Astrocyte (in vitro differentiated cells and primary cell): ENCODE measurements at regions not wholly inside any gene's neighbourhood (a gene's known extent, or its start where the extent isn't known, plus 50 kb on each side); places are given as distances from the start of the nearest gene placed in this dataset.

ENCODE experiments used
- DNase-seq: peaks from one replicate; pipeline ENCODE4 v3.0.0-alpha.2; 2010; ENCODE audit warnings: low read depth
- FAIRE-seq: peaks from 2 replicates; lab custom pipeline; 2011; peaks lifted over from hg19 to GRCh38; lab: Jason Lieb, UNC
- H2AFZ ChIP-seq: 2 replicates; pipeline ENCODE4 v1.6.0; 2012; ENCODE audit warnings: low read depth, low read length, inconsistent platforms
- H3K27ac ChIP-seq: 2 replicates; pipeline ENCODE4 v1.5.1; 2011; ENCODE audit warnings: low read depth, low read length, inconsistent platforms
- H3K27me3 ChIP-seq: 2 replicates; pipeline ENCODE4 v1.6.0; 2011; ENCODE audit warnings: low read length, inconsistent platforms; ENCODE audit not compliant: insufficient read depth
- H3K36me3 ChIP-seq: 2 replicates; pipeline ENCODE4 v1.5.1; 2011; ENCODE audit warnings: low read length, inconsistent platforms; ENCODE audit not compliant: insufficient read depth
- H3K4me1 ChIP-seq: 2 replicates; pipeline ENCODE4 v1.5.1; 2011; ENCODE audit warnings: low read length, inconsistent platforms; ENCODE audit not compliant: insufficient read depth
- H3K4me2 ChIP-seq: 2 replicates; pipeline ENCODE4 v1.6.0; 2012; ENCODE audit warnings: low read length, inconsistent platforms
- H3K4me3 ChIP-seq: 2 replicates; pipeline ENCODE4 v1.5.1; 2011; ENCODE audit warnings: low read depth, mild to moderate bottlenecking, low read length, inconsistent platforms; ENCODE audit not compliant: insufficient read depth
- H3K79me2 ChIP-seq: 2 replicates; pipeline ENCODE4 v1.6.0; 2012; ENCODE audit warnings: mild to moderate bottlenecking, low read length, inconsistent platforms; ENCODE audit not compliant: insufficient read depth
- H3K9ac ChIP-seq: 2 replicates; pipeline ENCODE4 v1.6.0; 2012; ENCODE audit warnings: mild to moderate bottlenecking, low read length, inconsistent platforms
- H3K9me3 ChIP-seq: 2 replicates; pipeline ENCODE4 v1.5.1; 2012; ENCODE audit warnings: low read depth, mild to moderate bottlenecking, low read length, inconsistent platforms; ENCODE audit not compliant: insufficient read depth
- H4K20me1 ChIP-seq: 2 replicates; pipeline ENCODE4 v1.6.0; 2012; ENCODE audit warnings: low read length, inconsistent platforms; ENCODE audit not compliant: insufficient read depth
- H3K27ac Mint-ChIP-seq: one replicate; pipeline ENCODE4 v1.8.0; 2021; ENCODE audit warnings: mild to moderate bottlenecking, mixed read lengths; ENCODE audit not compliant: unreplicated experiment
- H3K27me3 Mint-ChIP-seq: one replicate; pipeline ENCODE4 v1.8.0; 2021; ENCODE audit warnings: low read depth, mixed read lengths; ENCODE audit not compliant: unreplicated experiment
- H3K36me3 Mint-ChIP-seq: one replicate; pipeline ENCODE4 v1.8.0; 2021; ENCODE audit warnings: low read depth, mixed read lengths; ENCODE audit not compliant: unreplicated experiment
- H3K4me1 Mint-ChIP-seq: one replicate; pipeline ENCODE4 v1.8.0; 2021; ENCODE audit warnings: low read depth, mixed read lengths; ENCODE audit not compliant: unreplicated experiment
- H3K4me3 Mint-ChIP-seq: one replicate; pipeline ENCODE4 v1.8.0; 2021; ENCODE audit warnings: mild to moderate bottlenecking, moderate library complexity, mixed read lengths; ENCODE audit not compliant: unreplicated experiment
- H3K9me3 Mint-ChIP-seq: one replicate; pipeline ENCODE4 v1.8.0; 2021; ENCODE audit warnings: mild to moderate bottlenecking, mixed read lengths; ENCODE audit not compliant: unreplicated experiment
- EZH2 ChIP-seq: IDR thresholded peaks from 2 replicates; pipeline ENCODE4 v1.6.1; 2012; ENCODE audit warnings: mild to moderate bottlenecking, low read length, inconsistent platforms; ENCODE audit not compliant: insufficient read depth
- TF ChIP-seq, protein P1 (sequence below): IDR thresholded peaks from 2 replicates; pipeline ENCODE4 v1.5.1; 2011; ENCODE audit warnings: low read depth, mild to moderate bottlenecking, inconsistent platforms, low read length, moderate library complexity; ENCODE audit not compliant: insufficient read depth

DNA sequence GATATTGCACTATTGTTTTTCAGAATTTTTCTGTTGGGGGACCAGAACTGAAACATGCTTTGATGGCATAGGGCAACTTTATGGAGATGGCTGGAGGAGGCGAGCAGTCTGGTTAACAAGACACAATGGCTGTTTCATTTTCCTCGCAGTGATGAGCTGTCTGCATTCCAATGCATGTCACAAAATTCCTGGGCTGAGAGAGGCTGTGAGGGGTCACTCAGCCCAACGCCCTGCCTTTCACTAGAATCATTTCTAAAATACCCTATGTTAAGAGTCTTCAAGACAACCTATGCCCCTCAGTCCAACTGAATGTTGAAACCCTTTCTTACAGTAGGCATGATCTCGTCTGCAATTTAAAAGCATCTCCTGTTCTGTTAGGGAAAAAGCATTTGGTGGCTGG lies 1090.0 kb downstream of the BCL11A start:
- Mint-ChIP-seq H3K9me3 (peaks cover 6% of the 10 kb centered on the region), H3K4me3 (no peak overlapping the region), H3K4me1 (peaks cover 17% of the 10 kb centered on the region), H3K36me3 (no peaks in the 10 kb centered on the region), H3K27me3 (peaks cover 4% of the 10 kb centered on the region), H3K27ac (peak overlapping the region; percentile 95)
- Histone ChIP-seq H3K27me3 (no peaks in the 10 kb centered on the region), H3K9me3 (no peaks in the 10 kb centered on the region), H3K4me2 (no peak overlapping the region), H3K79me2 (no peaks in the 10 kb centered on the region), H4K20me1 (no peaks in the 10 kb centered on the region), H3K4me3 (no peak overlapping the region), H3K36me3 (no peaks in the 10 kb centered on the region), H3K27ac (no peak overlapping the region), H2AFZ (no peak overlapping the region), H3K9ac (no peak overlapping the region), H3K4me1 (no peaks in the 10 kb centered on the region)
- DNase-seq (no peak), FAIRE-seq (no peak)
- TF ChIP-seq, protein P1, sequence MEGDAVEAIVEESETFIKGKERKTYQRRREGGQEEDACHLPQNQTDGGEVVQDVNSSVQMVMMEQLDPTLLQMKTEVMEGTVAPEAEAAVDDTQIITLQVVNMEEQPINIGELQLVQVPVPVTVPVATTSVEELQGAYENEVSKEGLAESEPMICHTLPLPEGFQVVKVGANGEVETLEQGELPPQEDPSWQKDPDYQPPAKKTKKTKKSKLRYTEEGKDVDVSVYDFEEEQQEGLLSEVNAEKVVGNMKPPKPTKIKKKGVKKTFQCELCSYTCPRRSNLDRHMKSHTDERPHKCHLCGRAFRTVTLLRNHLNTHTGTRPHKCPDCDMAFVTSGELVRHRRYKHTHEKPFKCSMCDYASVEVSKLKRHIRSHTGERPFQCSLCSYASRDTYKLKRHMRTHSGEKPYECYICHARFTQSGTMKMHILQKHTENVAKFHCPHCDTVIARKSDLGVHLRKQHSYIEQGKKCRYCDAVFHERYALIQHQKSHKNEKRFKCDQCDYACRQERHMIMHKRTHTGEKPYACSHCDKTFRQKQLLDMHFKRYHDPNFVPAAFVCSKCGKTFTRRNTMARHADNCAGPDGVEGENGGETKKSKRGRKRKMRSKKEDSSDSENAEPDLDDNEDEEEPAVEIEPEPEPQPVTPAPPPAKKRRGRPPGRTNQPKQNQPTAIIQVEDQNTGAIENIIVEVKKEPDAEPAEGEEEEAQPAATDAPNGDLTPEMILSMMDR, result no peak
- no peak for TF ChIP-seq EZH2

DNA sequence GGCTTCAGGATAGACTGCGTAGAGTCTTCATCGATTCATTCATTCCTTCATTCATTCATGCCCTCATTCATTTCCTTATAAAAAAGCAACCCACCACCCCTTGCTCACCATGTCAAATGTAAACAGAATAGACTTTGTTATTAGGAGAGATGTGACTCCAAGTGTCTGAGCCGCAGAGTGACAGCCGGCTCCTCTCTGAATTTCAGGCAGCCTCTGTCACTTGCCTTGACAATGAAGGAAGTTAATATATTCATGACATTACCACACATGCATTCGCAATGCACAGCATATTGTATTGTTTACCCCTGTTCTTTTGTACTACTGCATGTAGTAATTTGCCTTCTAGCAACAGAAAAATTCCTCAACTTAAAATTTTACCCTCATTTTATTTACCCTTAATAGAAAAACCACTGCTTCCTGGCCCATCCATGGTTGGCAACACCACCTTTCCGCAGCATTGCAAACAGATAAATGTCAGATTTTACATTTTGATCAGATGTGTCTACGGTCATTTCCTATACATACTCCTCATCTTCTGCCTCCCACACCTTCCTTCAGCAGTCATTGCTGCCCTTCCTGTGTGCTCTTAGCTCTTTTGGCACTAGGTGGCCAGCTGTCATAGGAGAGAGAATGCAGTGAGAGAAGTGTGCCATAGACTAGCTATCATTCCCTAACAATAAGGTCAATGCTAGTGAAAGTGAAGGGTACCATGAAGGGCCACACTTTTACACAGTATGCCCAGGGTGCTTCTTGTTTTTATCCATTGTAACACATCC lies 1090.8 kb downstream of the BCL11A start:
- Histone ChIP-seq H3K4me2 (no peak overlapping the region), H3K9me3 (no peaks in the 10 kb centered on the region), H2AFZ (no peak overlapping the region), H3K79me2 (no peaks in the 10 kb centered on the region), H3K27ac (no peak overlapping the region), H3K36me3 (no peaks in the 10 kb centered on the region), H3K4me1 (no peaks in the 10 kb centered on the region), H3K27me3 (no peaks in the 10 kb centered on the region), H3K4me3 (no peak overlapping the region), H3K9ac (no peak overlapping the region), H4K20me1 (no peaks in the 10 kb centered on the region)
- H3K36me3 Mint-ChIP-seq, result no peaks in the 10 kb centered on the region
- peaks cover 17% of the 10 kb centered on the region for H3K4me1 Mint-ChIP-seq
- TF ChIP-seq, protein P1, result no peak
- TF ChIP-seq EZH2, result no peak
- peaks cover 4% of the 10 kb centered on the region for H3K27me3 Mint-ChIP-seq
- H3K27ac Mint-ChIP-seq, result peak overlapping the region; percentile 95
- peaks cover 6% of the 10 kb centered on the region for H3K9me3 Mint-ChIP-seq
- FAIRE-seq (no peak), DNase-seq (no peak)
- H3K4me3 Mint-ChIP-seq, result no peak overlapping the region

DNA sequence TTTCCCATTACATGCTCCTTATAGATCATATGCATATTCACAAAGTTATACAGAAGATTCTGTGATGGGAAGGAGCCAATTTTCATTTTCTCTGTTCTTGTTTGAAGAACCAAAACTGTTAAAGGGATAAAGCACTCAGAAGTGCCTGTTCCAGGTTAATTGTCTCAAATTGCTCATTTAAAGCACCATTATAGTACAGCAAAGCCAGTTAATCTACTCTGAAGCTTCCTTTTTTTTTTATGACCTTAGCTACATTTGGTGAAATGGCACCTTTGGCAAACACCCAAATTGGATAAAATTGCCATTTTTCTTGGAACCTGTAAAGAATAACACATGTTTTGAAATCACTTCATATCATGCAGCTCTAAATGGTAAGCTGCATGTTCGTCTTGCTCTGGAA lies 1092.3 kb downstream of the BCL11A start:
- Histone ChIP-seq H3K9me3 (no peaks in the 10 kb centered on the region), H3K4me1 (no peaks in the 10 kb centered on the region), H3K27me3 (no peaks in the 10 kb centered on the region), H3K79me2 (no peaks in the 10 kb centered on the region), H4K20me1 (no peaks in the 10 kb centered on the region), H3K4me3 (no peak overlapping the region), H2AFZ (no peak overlapping the region), H3K27ac (no peak overlapping the region), H3K4me2 (no peak overlapping the region), H3K9ac (no peak overlapping the region), H3K36me3 (no peaks in the 10 kb centered on the region)
- no peaks in the 10 kb centered on the region for H3K36me3 Mint-ChIP-seq
- no peak overlapping the region for H3K4me3 Mint-ChIP-seq
- H3K27me3 Mint-ChIP-seq, result peaks cover 4% of the 10 kb centered on the region
- H3K27ac Mint-ChIP-seq, result no peak overlapping the region
- no peaks in the 10 kb centered on the region for H3K9me3 Mint-ChIP-seq
- H3K4me1 Mint-ChIP-seq, result peaks cover 17% of the 10 kb centered on the region
- no peak for FAIRE-seq
- no peak for TF ChIP-seq EZH2
- TF ChIP-seq, protein P1, result no peak
- no peak for DNase-seq
